Breast epithelium (tissue), 4 donors: ENCODE measurements at regions not wholly inside any gene's neighbourhood (a gene's known extent, or its start where the extent isn't known, plus 50 kb on each side); places are given as distances from the start of the nearest gene placed in this dataset.

Source experiments
- DNase-seq, 2 donors: peaks; one replicate each; pipeline ENCODE4 v3.0.0-alpha.2; 2019; ENCODE audit warnings: low spot score in 2 of 2
- H3K27ac ChIP-seq, 2 donors: fragments of 200-600 bp; sonication (generic) in 1 of 2; one replicate each; pipeline ENCODE4 v1.5.1; 2016 to 2019; ENCODE audit warnings: mild to moderate bottlenecking in 1 of 2
- H3K27me3 ChIP-seq, 2 donors: fragments of 200-600 bp; sonication (generic) in 1 of 2; one replicate each; pipeline versions ENCODE4 v1.5.1 to v1.6.0; 2017 to 2019; ENCODE audit warnings: control low read depth in 1 of 2, mild to moderate bottlenecking in 1 of 2
- H3K36me3 ChIP-seq: fragments of 200-600 bp; one replicate; pipeline ENCODE4 v1.5.1; 2019
- H3K4me1 ChIP-seq, 2 donors: fragments of 200-600 bp; sonication (generic); one replicate each; pipeline ENCODE4 v1.5.1; 2016 to 2019; ENCODE audit warnings: control low read depth in 1 of 2
- H3K4me3 ChIP-seq, 3 donors: fragments of 200-600 bp; sonication (generic); 1 replicate in 2 of 3; 2 replicates in 1 of 3; pipeline ENCODE4 v1.5.1; 2016 to 2019; ENCODE audit warnings: mild to moderate bottlenecking in 3 of 3, moderate library complexity in 2 of 3
- H3K9me3 ChIP-seq, 2 donors: fragments of 200-600 bp; sonication (generic) in 1 of 2; one replicate each; pipeline ENCODE4 v1.5.1; 2016 to 2019; ENCODE audit warnings: control low read depth in 1 of 2
- POLR2A ChIP-seq: fragments of 450-650 bp; IDR thresholded peaks from one replicate; pipeline ENCODE4 v1.6.1; 2016; ENCODE audit warnings: antibody characterized with exemption, mild to moderate bottlenecking, moderate library complexity
- POLR2AphosphoS5 ChIP-seq, 3 donors: sonication (generic); formaldehyde crosslinking; IDR thresholded peaks; one replicate each; pipeline ENCODE4 v1.6.1; 2017; ENCODE audit warnings: antibody characterized with exemption in 3 of 3
- intact Hi-C: fragments of 100-400 bp; cut with DNase I; formaldehyde crosslinking; loops from one replicate; pipeline ENCODE4 v1.15.1; 2023; ENCODE audit warnings: low total_unique reads
- TF ChIP-seq, protein P1 (sequence below), 3 donors: fragments of 450-650 bp; IDR thresholded peaks; one replicate each; pipeline ENCODE4 v1.5.1; 2016 to 2017; ENCODE audit warnings: antibody characterized with exemption in 3 of 3, mild to moderate bottlenecking in 3 of 3, moderate library complexity in 3 of 3

DNA sequence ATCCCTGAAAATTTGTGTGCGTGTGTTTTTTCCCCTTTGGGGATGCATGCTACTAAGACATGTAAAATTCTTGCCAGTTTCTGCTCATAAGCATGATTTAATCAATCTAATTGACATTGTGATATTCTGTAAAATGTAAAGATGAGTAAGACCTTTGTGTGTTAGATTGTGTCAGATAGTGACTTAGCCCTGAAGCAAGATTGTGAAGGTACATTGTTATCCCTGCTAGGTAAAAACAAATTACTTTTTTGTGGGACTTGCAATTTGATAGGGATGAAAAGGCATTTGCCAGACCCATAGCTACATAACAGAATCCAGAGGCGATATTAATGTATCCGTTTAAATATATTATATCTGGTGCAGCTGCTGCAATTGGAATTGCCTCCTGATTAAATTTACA is 338.0 kb downstream of the RWDD3 start:
- no peak for TF ChIP-seq POLR2A
- TF ChIP-seq POLR2AphosphoS5 (IDR thresholded peaks at IDR 0.05): no peak
- TF ChIP-seq, protein P1, sequence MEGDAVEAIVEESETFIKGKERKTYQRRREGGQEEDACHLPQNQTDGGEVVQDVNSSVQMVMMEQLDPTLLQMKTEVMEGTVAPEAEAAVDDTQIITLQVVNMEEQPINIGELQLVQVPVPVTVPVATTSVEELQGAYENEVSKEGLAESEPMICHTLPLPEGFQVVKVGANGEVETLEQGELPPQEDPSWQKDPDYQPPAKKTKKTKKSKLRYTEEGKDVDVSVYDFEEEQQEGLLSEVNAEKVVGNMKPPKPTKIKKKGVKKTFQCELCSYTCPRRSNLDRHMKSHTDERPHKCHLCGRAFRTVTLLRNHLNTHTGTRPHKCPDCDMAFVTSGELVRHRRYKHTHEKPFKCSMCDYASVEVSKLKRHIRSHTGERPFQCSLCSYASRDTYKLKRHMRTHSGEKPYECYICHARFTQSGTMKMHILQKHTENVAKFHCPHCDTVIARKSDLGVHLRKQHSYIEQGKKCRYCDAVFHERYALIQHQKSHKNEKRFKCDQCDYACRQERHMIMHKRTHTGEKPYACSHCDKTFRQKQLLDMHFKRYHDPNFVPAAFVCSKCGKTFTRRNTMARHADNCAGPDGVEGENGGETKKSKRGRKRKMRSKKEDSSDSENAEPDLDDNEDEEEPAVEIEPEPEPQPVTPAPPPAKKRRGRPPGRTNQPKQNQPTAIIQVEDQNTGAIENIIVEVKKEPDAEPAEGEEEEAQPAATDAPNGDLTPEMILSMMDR (IDR thresholded peaks at IDR 0.05): no peak
- no peaks in the 10 kb centered on the region for H3K4me1 ChIP-seq
- intact Hi-C loops: no loop called here
- H3K27me3 ChIP-seq: no peaks in the 10 kb centered on the region
- DNase-seq: no peak
- H3K9me3 ChIP-seq: no peaks in the 10 kb centered on the region
- H3K36me3 ChIP-seq: no peaks in the 10 kb centered on the region
- H3K4me3 ChIP-seq: no peak overlapping the region
- H3K27ac ChIP-seq: no peak overlapping the region

DNA sequence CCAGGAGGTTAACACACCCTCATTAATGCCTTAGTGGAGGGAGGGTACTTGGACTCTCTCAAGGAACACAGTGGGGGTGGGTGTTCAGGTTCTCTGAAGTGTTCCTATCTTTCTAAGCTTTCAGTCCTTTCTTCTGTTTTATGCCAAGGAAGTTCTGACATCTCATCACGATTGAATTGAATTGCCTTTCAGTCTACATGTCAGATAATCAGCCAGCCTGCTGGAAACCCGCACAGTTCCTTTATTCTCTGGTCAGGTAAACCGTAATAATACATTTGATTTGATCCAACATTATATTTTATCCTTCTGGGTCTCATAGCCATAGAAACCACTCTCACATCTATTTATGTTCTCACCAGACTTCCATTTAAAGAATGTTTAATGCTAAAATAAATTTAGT is 339.0 kb downstream of the RWDD3 start:
- Histone ChIP-seq H3K9me3 (no peaks in the 10 kb centered on the region), H3K36me3 (no peaks in the 10 kb centered on the region), H3K27me3 (no peaks in the 10 kb centered on the region), H3K4me3 (no peak overlapping the region), H3K4me1 (no peaks in the 10 kb centered on the region), H3K27ac (no peak overlapping the region)
- DNase-seq: no peak
- no peak for TF ChIP-seq POLR2A
- no peak for TF ChIP-seq POLR2AphosphoS5 (IDR thresholded peaks at IDR 0.05)
- TF ChIP-seq, protein P1 (IDR thresholded peaks at IDR 0.05): no peak
- intact Hi-C loops: no loop called here

DNA sequence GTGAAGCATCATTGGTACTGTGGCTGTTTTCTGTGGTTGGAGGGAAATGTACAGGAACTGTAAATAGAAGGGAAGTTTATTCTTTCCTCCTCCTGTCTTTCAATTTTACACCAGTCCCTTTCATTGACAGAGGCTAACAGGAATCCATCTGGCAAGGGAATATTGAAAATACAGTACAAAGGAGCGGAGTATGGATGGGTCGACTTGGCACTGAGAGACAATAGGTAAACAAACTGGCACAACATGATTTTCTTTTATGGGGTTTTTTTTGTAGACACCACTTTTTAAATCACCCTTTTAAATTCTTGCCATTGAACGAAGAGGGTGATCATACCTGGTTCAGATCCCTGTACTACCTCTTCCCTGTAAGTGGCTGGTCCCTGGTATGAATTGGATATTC is 341.3 kb downstream of the RWDD3 start:
- Histone ChIP-seq H3K27ac (no peak overlapping the region), H3K27me3 (no peaks in the 10 kb centered on the region), H3K9me3 (no peaks in the 10 kb centered on the region), H3K4me3 (no peak overlapping the region), H3K4me1 (no peaks in the 10 kb centered on the region), H3K36me3 (no peaks in the 10 kb centered on the region)
- DNase-seq: no peak
- intact Hi-C loops: no loop called here
- TF ChIP-seq POLR2A (no peak), POLR2AphosphoS5 (IDR thresholded peaks at IDR 0.05) (no peak)
- TF ChIP-seq, protein P1 (IDR thresholded peaks at IDR 0.05): no peak

DNA sequence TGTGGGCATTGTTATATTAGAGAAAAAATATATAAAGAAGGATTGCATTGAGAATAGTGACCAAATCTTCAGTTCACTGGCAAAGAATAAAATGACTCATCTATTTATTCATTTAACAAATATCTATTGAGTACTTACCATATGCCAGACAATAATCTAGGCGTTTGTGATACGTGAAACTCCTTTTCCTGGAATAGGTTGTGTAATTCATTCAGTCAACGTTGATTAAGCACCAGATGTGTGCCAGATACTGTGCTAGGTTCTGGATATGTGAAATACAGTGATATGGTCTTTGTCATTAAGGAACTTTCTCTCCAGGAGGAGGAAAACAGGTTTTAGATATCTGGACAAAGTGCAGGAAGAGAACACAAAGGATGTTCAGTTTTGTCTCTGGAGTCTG is 344.5 kb downstream of the RWDD3 start:
- intact Hi-C loops: no loop called here

DNA sequence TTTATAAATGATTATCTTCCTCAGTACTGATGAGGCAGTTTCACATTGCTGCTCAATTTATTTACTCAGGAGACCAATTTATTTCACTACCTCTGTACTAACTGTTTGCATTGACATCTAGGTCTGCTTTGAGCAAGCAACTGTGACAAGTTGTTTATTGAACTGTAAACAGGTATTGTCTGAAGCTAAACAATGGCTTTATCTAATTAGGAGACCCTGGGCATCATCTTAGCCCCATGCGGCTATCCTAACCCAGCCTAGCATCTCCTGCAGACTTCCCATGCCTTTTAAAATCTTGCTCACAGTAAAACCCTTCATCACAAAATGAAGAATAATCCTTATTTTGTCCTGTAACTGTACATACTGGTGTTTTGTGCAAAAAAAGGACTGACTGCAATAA is 348.2 kb downstream of the RWDD3 start:
- Histone ChIP-seq H3K36me3 (no peaks in the 10 kb centered on the region), H3K27me3 (no peaks in the 10 kb centered on the region)
- DNase-seq: no peak

More for the DNA sequence above, 344.5 kb downstream of the RWDD3 start:
- Histone ChIP-seq H3K4me3 (no peak overlapping the region), H3K4me1 (no peaks in the 10 kb centered on the region), H3K36me3 (no peaks in the 10 kb centered on the region), H3K27ac (no peak overlapping the region), H3K9me3 (no peaks in the 10 kb centered on the region), H3K27me3 (no peaks in the 10 kb centered on the region)
- DNase-seq: no peak
- TF ChIP-seq, protein P1 (IDR thresholded peaks at IDR 0.05): no peak
- no peak for TF ChIP-seq POLR2AphosphoS5 (IDR thresholded peaks at IDR 0.05)
- no peak for TF ChIP-seq POLR2A

More for the DNA sequence above, 348.2 kb downstream of the RWDD3 start:
- TF ChIP-seq POLR2A (no peak), POLR2AphosphoS5 (IDR thresholded peaks at IDR 0.05) (no peak)
- TF ChIP-seq, protein P1 (IDR thresholded peaks at IDR 0.05): no peak
- intact Hi-C loops: no loop called here
- no peaks in the 10 kb centered on the region for H3K9me3 ChIP-seq
- no peak overlapping the region for H3K27ac ChIP-seq
- H3K4me1 ChIP-seq: no peaks in the 10 kb centered on the region
- no peak overlapping the region for H3K4me3 ChIP-seq
